AG09309 (cell line): ENCODE measurements at regions not wholly inside any gene's neighbourhood (a gene's known extent, or its start where the extent isn't known, plus 50 kb on each side); places are given as distances from the start of the nearest gene placed in this dataset.

ENCODE experiments used
- DNase-seq: peaks from one replicate; pipeline ENCODE4 v3.0.0-alpha.2; 2010; ENCODE audit warnings: low read depth
- H3K4me3 ChIP-seq: 2 replicates; pipeline ENCODE4 v1.5.1; 2011; ENCODE audit warnings: mild to moderate bottlenecking, low read depth, low read length, moderate library complexity; ENCODE audit not compliant: control insufficient read depth
- CTCF ChIP-seq: IDR thresholded peaks from 2 replicates; pipeline ENCODE4 v1.5.1; 2011; ENCODE audit warnings: mild to moderate bottlenecking, low read depth, low read length, inconsistent platforms; ENCODE audit not compliant: insufficient read depth, control insufficient read depth; ENCODE audit errors: missing control alignments

- no peak overlapping the region for H3K4me3 ChIP-seq
- TF ChIP-seq CTCF = no peak
- DNase-seq = peak; percentile 5
Measured at GRCh38 chr7:46391231-46392201, 470.4 kb upstream of the IGFBP3 start.

GRCh38 chr7:46390042-46390441, 469.0 kb upstream of the IGFBP3 start:
- DNase-seq = no peak
- H3K4me3 ChIP-seq = no peak overlapping the region
- peak; percentile 24 for TF ChIP-seq CTCF

GRCh38 chr7:46389146-46389545, 468.1 kb upstream of the IGFBP3 start:
- DNase-seq = no peak
- TF ChIP-seq CTCF = no peak
- no peak overlapping the region for H3K4me3 ChIP-seq

DNA sequence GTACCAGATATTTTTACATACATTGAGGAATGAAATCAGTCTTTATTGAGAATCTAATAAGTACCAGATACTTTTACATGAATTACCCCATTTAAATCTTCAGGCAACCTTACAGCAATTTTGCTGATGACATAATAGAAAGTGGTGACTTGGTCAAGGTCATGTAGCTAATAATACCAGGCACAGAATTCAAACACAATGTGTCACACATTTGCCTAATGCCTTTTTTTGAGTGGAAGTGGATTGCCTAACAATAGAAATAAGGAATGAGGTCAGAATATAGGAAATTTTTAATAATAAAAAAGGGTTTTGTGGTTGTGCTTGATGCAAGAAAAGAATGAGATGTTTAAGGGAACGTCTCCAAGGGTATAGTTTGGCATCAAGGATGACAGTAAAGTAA, 466.6 kb upstream of the IGFBP3 start:
- DNase-seq = peak; percentile 32
- no peak for TF ChIP-seq CTCF
- no peak overlapping the region for H3K4me3 ChIP-seq

DNA sequence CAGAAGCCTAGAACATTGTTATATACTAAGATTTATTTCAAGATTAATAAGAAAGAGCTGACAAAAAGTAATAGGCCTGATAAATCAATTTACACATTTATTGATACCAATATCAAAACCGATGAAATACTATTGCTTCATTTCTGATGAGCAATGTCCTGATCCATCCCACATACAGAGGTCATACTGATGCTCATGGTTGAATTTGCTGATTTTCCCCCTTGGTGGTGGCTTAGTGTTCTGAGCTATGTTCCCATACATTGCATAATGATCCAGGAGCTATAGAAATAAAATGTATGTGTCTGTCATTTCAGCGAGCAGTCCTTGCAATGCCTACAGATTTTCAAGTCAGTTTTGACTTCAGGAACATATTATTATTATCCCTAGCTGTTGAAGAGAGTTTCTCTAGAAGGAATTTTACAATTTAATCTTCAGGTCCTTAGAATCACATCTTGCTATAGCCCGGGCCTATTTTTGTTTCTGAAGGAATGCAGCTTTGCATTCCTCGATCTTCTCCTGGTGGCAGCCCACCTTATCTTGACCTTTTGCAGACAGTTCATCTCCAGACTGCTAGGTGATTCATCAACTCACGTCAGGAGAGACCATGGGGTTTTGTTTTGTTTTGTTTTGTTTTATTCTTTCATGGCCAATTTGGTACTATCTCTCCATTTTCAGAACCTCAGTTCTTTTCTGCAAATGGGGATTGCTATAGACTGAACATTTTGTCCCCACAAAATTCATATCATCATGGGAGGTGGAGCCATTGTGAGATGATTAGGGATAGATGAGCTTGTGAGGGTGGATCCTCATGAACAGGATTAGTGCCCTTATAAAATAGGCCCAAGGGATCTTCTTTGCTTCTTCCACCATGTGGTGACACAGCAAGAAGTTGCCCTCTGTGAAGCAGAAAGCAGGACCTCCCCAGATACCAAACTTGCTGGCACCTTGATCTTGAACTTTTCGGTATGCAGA, 465.6 kb upstream of the IGFBP3 start:
- no peak overlapping the region for H3K4me3 ChIP-seq
- TF ChIP-seq CTCF = no peak
- DNase-seq = no peak

DNA sequence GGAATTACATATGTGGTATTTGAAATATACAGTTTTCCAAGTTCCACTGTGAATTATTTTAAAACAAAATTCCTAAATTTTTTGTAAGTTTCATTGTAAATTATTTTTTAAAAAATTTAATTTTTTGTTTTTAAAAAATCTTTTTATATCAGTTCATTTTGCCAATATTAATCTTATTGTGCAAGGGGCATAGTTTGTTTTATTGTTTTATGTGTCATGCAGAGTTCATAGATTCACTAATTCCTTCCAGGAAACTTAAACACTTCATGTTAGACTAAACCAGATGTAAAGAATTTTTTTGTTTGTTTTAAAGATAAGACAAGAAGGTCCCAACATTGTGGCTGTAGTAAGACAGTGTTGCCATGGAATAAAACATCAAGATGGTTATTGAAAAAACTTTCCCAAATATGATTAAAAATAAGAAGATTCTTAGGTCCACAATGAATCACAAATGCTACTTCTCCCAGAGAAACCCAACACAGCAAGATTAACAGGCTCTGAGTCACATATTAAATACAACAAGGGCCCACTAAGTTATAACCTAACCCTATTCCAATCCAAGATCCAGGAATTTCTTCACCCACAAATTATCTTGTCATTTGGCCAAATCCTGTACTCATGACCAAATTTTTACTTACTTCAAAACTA, 464.7 kb upstream of the IGFBP3 start:
- H3K4me3 ChIP-seq = no peak overlapping the region
- DNase-seq = peak; percentile 97
- TF ChIP-seq CTCF = no peak
